ENCODE measurements at regions not wholly inside any gene's neighbourhood (a gene's known extent, or its start where the extent isn't known, plus 50 kb on each side); places are given as distances from the start of the nearest gene placed in this dataset.
"Not testable (repeated sequence)": the region's sequence is repeated elsewhere in the genome, so short reads cannot be mapped to it uniquely, and the experiment has no call there.

DNA sequence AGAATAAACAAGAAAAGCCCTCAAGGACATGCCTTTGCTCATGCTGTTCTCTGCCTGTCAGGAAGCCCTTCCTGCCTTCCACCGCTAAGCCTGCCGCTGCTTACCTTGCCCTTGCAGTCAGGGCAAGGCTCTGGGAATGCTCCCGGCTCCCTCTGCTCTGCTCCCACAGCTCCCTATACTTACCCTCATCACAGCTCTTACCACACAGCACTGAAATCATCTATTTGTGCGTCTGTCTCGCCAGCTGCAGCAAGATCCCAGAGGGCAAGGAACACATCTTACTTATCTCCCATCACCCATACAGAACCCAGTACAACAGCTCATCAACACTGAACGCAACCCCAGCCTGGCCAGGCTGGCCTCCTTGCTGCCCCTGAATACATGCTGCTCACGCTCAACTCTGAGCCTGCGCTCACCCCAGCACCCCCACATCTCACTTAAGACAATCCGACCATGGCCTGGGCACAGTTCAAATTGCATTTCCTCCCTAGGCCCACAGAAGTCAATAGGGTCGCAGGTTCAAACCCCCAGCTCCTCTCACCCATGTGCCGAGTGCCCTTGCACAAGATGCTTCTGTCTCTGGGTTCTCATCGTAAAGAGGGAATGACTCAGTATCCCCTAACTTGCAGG, 161.8 kb downstream of the IGLL1 start:
- no peak for TF ChIP-seq EP300 (IDR thresholded peaks at IDR 0.05)
- TF ChIP-seq, protein P1, sequence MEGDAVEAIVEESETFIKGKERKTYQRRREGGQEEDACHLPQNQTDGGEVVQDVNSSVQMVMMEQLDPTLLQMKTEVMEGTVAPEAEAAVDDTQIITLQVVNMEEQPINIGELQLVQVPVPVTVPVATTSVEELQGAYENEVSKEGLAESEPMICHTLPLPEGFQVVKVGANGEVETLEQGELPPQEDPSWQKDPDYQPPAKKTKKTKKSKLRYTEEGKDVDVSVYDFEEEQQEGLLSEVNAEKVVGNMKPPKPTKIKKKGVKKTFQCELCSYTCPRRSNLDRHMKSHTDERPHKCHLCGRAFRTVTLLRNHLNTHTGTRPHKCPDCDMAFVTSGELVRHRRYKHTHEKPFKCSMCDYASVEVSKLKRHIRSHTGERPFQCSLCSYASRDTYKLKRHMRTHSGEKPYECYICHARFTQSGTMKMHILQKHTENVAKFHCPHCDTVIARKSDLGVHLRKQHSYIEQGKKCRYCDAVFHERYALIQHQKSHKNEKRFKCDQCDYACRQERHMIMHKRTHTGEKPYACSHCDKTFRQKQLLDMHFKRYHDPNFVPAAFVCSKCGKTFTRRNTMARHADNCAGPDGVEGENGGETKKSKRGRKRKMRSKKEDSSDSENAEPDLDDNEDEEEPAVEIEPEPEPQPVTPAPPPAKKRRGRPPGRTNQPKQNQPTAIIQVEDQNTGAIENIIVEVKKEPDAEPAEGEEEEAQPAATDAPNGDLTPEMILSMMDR (IDR thresholded peaks at IDR 0.05), result no peak
- TF ChIP-seq POLR2A (IDR thresholded peaks at IDR 0.05), result no peak
- DNase-seq, result no peak
- no peak overlapping the region for H3K4me3 ChIP-seq
- no peaks in the 10 kb centered on the region for H3K27me3 ChIP-seq
- no peak overlapping the region for H3K27ac ChIP-seq
- no peaks in the 10 kb centered on the region for H3K36me3 ChIP-seq
- no peaks in the 10 kb centered on the region for H3K4me1 ChIP-seq (ENCODE audit: insufficient read depth)
- 63 to 79% (median 70%) methylated on average over 12 of the region's 12 CpGs for WGBS, 3 donors
- no peaks in the 10 kb centered on the region for H3K9me3 ChIP-seq
- intact Hi-C loops (cut with DNase I), result no loop called here

DNA sequence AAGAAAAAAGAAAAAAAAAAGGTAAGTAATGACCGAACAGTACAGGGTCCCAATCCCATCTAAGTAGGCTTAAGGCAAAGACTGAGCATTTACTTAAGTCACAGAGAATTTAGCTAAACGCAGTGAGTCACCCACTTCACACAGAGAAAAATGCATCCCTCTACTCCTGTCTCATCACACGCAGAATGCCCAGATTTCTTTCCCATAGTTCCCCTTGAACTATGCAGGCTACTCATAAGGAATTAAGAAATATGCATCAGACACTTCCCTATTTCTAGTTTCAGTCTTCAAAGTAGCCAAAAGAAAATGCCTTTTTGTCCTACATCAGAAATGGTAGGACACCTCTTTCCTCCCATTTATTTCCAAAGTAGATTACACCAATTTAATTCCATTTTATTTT, 162.8 kb downstream of the IGLL1 start:
- H3K9me3 ChIP-seq; DNase-seq; H3K27ac ChIP-seq; H3K4me3 ChIP-seq; H3K27me3 ChIP-seq; intact Hi-C loops (cut with DNase I); H3K36me3 ChIP-seq; H3K4me1 ChIP-seq (ENCODE audit: insufficient read depth): not testable (repeated sequence)
- 85 to 86% (median 86%) methylated on average over 3 of the region's 3 CpGs for WGBS, 3 donors

DNA sequence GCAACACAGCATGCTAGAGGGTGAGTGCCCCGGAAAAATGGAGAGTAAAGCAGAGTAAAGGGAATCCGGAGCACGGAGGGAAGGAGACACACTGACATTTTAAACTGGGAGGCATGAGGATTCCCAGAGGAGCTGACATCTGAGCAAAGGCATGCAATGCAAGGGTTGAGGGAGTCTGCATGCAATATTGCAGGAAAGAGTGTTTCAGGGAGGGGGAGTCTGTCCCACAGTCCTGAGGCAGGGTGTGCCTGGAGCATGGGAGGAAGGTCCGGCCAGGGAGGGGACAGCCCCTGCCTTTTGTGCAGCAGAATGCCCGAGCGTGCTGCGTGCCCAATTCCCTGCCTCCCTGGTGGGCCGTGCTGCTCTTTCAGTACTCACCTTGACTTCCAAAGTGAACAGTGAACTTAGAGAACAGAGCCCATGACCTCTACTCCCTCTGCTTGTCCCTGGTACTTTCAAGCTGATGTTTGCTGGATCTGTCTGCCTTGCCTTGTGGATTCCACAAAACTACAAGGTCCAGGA, 163.9 kb downstream of the IGLL1 start:
- DNase-seq, result peak in 1 of 5 donors; percentile 6

DNA sequence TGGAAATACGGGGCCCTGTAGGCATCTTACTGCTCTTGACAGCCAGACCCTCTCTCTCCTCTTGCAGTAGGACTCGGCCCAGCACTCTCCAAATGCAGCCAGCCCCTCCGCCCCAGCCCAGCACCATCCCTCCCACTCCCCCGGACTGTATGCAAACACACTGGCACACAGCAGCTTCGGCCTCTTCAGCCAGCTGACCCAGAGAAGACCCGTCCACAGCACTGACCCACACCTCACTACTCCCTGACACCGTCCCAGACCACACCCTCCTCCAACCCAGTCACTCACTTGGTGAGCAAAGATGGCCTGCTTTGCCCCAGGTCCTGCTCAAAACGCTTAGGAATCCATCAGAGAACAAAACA, 164.6 kb downstream of the IGLL1 start:
- 56 to 60% (median 58%) methylated on average over 8 of the region's 8 CpGs for WGBS, 3 donors
- no peak overlapping the region for H3K27ac ChIP-seq
- H3K27me3 ChIP-seq, result no peaks in the 10 kb centered on the region
- no peaks in the 10 kb centered on the region for H3K4me1 ChIP-seq (ENCODE audit: insufficient read depth)
- intact Hi-C loops (cut with DNase I), result no loop called here
- no peaks in the 10 kb centered on the region for H3K9me3 ChIP-seq
- H3K36me3 ChIP-seq, result no peaks in the 10 kb centered on the region
- peak in 1 of 5 donors; percentile 4 for DNase-seq
- TF ChIP-seq EP300 (IDR thresholded peaks at IDR 0.05), result no peak
- TF ChIP-seq, protein P1 (IDR thresholded peaks at IDR 0.05), result no peak
- TF ChIP-seq POLR2A (IDR thresholded peaks at IDR 0.05), result no peak
- no peak overlapping the region for H3K4me3 ChIP-seq

More for the DNA sequence above, 163.9 kb downstream of the IGLL1 start:
- 72 to 79% (median 74%) methylated on average over 6 to 8 of the region's 8 CpGs for WGBS, 3 donors
- H3K27ac ChIP-seq; H3K36me3 ChIP-seq; H3K4me1 ChIP-seq (ENCODE audit: insufficient read depth); H3K27me3 ChIP-seq; H3K9me3 ChIP-seq; intact Hi-C loops (cut with DNase I); H3K4me3 ChIP-seq: not testable (repeated sequence)

DNA sequence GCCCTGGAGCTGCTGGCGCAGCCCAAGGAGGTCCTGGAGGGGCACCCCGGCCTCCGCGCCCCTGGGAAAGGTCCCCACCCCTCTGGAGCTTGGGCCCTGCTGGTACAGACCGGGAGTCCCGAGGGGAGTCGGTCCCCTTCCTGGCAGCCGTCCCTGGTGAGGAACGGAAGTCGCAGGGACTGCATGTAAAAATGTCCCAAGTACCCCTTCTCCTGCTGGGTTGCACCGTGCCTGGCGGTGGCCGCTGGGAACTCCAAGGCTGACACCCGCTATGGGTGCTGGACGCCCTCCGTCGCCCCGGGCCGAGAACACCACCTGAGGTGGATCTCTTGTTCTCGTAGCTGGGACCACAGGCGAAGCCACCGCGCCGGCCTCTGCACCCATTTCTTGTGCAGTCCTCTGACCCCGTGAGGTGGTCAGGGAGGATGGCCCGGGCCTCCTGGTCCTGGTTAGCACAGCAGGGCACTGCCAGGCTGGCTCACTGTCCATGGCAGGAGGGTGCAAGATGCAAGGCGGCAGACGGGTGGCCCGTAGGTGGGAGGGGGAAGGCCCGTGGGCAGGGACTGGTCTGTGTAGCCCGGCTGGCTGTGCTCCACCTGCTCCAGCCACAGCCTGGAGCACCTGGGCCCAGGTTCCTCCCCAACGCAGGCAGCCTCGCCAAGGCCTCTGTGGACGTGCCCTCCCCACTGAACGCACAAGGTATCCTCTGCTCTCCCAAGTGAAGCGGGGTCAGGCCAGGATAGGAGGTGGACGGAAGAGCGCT, 165.2 kb downstream of the IGLL1 start:
- no peaks in the 10 kb centered on the region for H3K9me3 ChIP-seq
- no peaks in the 10 kb centered on the region for H3K4me1 ChIP-seq (ENCODE audit: insufficient read depth)
- 89 to 91% (median 89%) methylated on average over 38 of the region's 38 CpGs for WGBS, 3 donors
- intact Hi-C loops (cut with DNase I), result no loop called here
- TF ChIP-seq EP300 (IDR thresholded peaks at IDR 0.05), result no peak
- no peak for TF ChIP-seq POLR2A (IDR thresholded peaks at IDR 0.05)
- TF ChIP-seq, protein P1 (IDR thresholded peaks at IDR 0.05), result no peak
- H3K27me3 ChIP-seq, result no peaks in the 10 kb centered on the region
- no peak overlapping the region for H3K4me3 ChIP-seq
- no peak overlapping the region for H3K27ac ChIP-seq
- no peaks in the 10 kb centered on the region for H3K36me3 ChIP-seq
- DNase-seq, result peak in 1 of 5 donors; percentile 14
